ENCODE measurements at regions not wholly inside any gene's neighbourhood (a gene's known extent, or its start where the extent isn't known, plus 50 kb on each side); places are given as distances from the start of the nearest gene placed in this dataset.
"Not testable (repeated sequence)": the region's sequence is repeated elsewhere in the genome, so short reads cannot be mapped to it uniquely, and the experiment has no call there.

- no peak overlapping the region for H3K27ac ChIP-seq
- H3K9me3 ChIP-seq = no peaks in the 10 kb centered on the region
- TF ChIP-seq POLR2AphosphoS5 (IDR thresholded peaks at IDR 0.05) (no peak), EP300 (IDR thresholded peaks at IDR 0.05) (no peak), POLR2A (IDR thresholded peaks at IDR 0.05) (no peak), CTCF (IDR thresholded peaks at IDR 0.05) (no peak)
- no peaks in the 10 kb centered on the region for H3K4me1 ChIP-seq
- no peak for DNase-seq
- H3K36me3 ChIP-seq = no peaks in the 10 kb centered on the region
- H3K4me3 ChIP-seq = no peak overlapping the region
- no peaks in the 10 kb centered on the region for H3K27me3 ChIP-seq
- intact Hi-C loops (cut with DNase I) = no loop called here
- WGBS, 2 donors = 22 to 61% methylated on average over 1 of the region's 1 CpG
These were observed 211.3 kb downstream of the RERGL start for GRCh38 chr12:17878714-17879113.

GRCh38 chr12:17875230-17875629, 214.8 kb downstream of the RERGL start:
- TF ChIP-seq CTCF (IDR thresholded peaks at IDR 0.05) (no peak), POLR2A (IDR thresholded peaks at IDR 0.05) (no peak), EP300 (IDR thresholded peaks at IDR 0.05) (no peak), POLR2AphosphoS5 (IDR thresholded peaks at IDR 0.05) (no peak)
- Histone ChIP-seq H3K9me3 (peaks cover 0 to 2% (median 0%) of the 10 kb centered on the region in 4 donors), H3K4me1 (no peaks in the 10 kb centered on the region), H3K27ac (no peak overlapping the region), H3K4me3 (no peak overlapping the region), H3K36me3 (no peaks in the 10 kb centered on the region), H3K27me3 (no peaks in the 10 kb centered on the region)
- no peak for DNase-seq
- intact Hi-C loops (cut with DNase I) = no loop called here

- Histone ChIP-seq H3K27me3 (no peaks in the 10 kb centered on the region), H3K4me1 (no peaks in the 10 kb centered on the region), H3K27ac (no peak overlapping the region), H3K9me3 (peaks cover 0 to 3% (median 0%) of the 10 kb centered on the region in 4 donors), H3K36me3 (no peaks in the 10 kb centered on the region), H3K4me3 (no peak overlapping the region)
- no peak for DNase-seq
- TF ChIP-seq POLR2A (IDR thresholded peaks at IDR 0.05) (no peak), EP300 (IDR thresholded peaks at IDR 0.05) (no peak), CTCF (IDR thresholded peaks at IDR 0.05) (no peak), POLR2AphosphoS5 (IDR thresholded peaks at IDR 0.05) (no peak)
- WGBS, 2 donors = 89% methylated on average over 2 of the region's 2 CpGs
- intact Hi-C loops (cut with DNase I) = no loop called here
These were observed 223.2 kb downstream of the RERGL start for GRCh38 chr12:17866802-17867201.

DNA sequence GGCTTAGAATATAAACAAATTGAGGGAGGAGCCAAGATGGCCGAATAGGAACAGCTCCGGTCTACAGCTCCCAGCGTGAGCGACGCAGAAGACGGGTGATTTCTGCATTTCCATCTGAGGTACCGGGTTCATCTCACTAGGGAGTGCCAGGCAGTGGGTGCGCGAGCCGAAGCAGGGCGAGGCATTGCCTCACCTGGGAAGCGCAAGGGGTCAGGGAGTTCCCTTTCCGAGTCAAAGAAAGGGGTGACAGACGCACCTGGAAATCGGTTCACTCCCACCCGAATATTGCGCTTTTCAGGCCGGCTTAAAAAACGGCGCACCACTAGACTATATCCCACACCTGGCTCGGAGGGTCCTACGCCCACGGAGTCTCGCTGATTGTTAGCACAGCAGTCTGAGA, 234.4 kb downstream of the RERGL start:
- H3K27me3 ChIP-seq = not testable (repeated sequence)
- WGBS, 2 donors = 92 to 94% methylated on average over 24 of the region's 24 CpGs

DNA sequence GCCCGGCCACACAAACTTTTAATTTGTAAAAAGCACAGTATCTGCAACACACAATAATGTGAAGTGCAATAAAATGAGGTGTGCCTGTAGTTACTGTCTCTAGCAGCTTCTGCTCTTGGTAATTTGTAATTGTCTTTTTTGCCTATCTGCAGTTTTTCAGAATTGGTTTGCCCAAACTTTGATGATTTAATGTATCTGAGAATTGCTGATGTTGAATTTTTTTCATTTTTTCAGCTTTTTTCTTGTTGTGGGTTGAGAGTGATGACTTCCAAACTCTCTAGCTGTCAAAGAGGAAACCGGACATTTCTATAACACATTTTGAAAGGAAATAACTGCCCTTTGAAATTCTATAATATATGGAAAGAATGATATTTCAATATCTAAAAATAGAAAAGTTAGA, 236.9 kb downstream of the RERGL start:
- no peak overlapping the region for H3K4me3 ChIP-seq
- H3K36me3 ChIP-seq = no peaks in the 10 kb centered on the region
- WGBS, 2 donors = 90 to 95% methylated on average over 2 of the region's 2 CpGs
- H3K27me3 ChIP-seq = no peaks in the 10 kb centered on the region
- TF ChIP-seq POLR2AphosphoS5 (IDR thresholded peaks at IDR 0.05) = no peak
- TF ChIP-seq CTCF (IDR thresholded peaks at IDR 0.05) = no peak
- TF ChIP-seq POLR2A (IDR thresholded peaks at IDR 0.05) = no peak
- no peak for TF ChIP-seq EP300 (IDR thresholded peaks at IDR 0.05)
- DNase-seq = no peak
- H3K9me3 ChIP-seq = no peaks in the 10 kb centered on the region
- intact Hi-C loops (cut with DNase I) = loop anchor here (5.0 kb wide), 1 partner anchor 86 kb away; no protein-coding TSS in a partner anchor
- H3K4me1 ChIP-seq = no peaks in the 10 kb centered on the region
- no peak overlapping the region for H3K27ac ChIP-seq

More for the DNA sequence above, 234.4 kb downstream of the RERGL start:
- H3K27ac ChIP-seq; H3K9me3 ChIP-seq; H3K4me3 ChIP-seq; DNase-seq; H3K36me3 ChIP-seq; intact Hi-C loops (cut with DNase I); H3K4me1 ChIP-seq: not testable (repeated sequence)

Data from sigmoid colon (tissue), 6 donors.